ENCODE measurements at regions not wholly inside any gene's neighbourhood (a gene's known extent, or its start where the extent isn't known, plus 50 kb on each side); places are given as distances from the start of the nearest gene placed in this dataset.

- H3K36me3 ChIP-seq (replicated peaks in 1 of 2; ENCODE audit: control insufficient read depth in 1 of 2, insufficient read depth in 2 of 2, low read length in 2 of 2): no peaks in the 10 kb centered on the region
- 31% methylated on average over 3 of the region's 3 CpGs for WGBS (ENCODE audit: low lambda C conversion rate)
- no peak overlapping the region for H3K9ac ChIP-seq (ENCODE audit: insufficient read depth, low read depth, low read length)
- in situ Hi-C loops (cut with HindIII; ENCODE audit: extremely low pct_ligation_motif_present, low pct_unique_long_range_greater_than_20kb) (no loop called here), intact Hi-C loops (cut with micrococcal nuclease; ENCODE audit: unreplicated experiment) (no loop called here)
- BruUV-seq (replicated peaks): no TSS peak
- DNase-seq (ENCODE audit: low spot score) (no peak), ATAC-seq (no peak), FAIRE-seq (no peak)
- no peaks in the 10 kb centered on the region for H3K4me1 ChIP-seq (ENCODE audit: insufficient read depth, low read length)
- no peaks in the 10 kb centered on the region for H3K27me3 ChIP-seq (ENCODE audit: control insufficient read depth in 1 of 2, insufficient read depth in 2 of 2, low read length in 2 of 2)
- H4K20me1 ChIP-seq (ENCODE audit: insufficient read depth, low read length): no peaks in the 10 kb centered on the region
- no peak overlapping the region for H3K4me3 ChIP-seq (replicated peaks in 1 of 3; ENCODE audit: insufficient read depth in 1 of 3, low read depth in 2 of 3, low read length in 3 of 3)
- no peaks in the 10 kb centered on the region for H3K79me2 ChIP-seq (ENCODE audit: insufficient read depth, low read length)
- CTCF ChIA-PET (ENCODE audit: low intra/inter-chr PET ratio, low total read pairs): no interaction called here
- no peak overlapping the region for H3K27ac ChIP-seq (ENCODE audit: extremely low read length, insufficient read depth, low read length)
- no peak overlapping the region for H2AFZ ChIP-seq (ENCODE audit: low read length)
- no peak for TF ChIP-seq CBFB (CRISPR knock-in tag; IDR thresholded peaks at IDR 0.05)
- no peak for TF ChIP-seq ZNF674 (CRISPR knock-in tag; IDR thresholded peaks at IDR 0.05; ENCODE audit: low read depth)
- TF ChIP-seq FOXK1 (CRISPR knock-in tag; IDR thresholded peaks at IDR 0.05; ENCODE audit: borderline replicate concordance, low read depth): no peak
- no peak for TF ChIP-seq DRAP1 (CRISPR knock-in tag; IDR thresholded peaks at IDR 0.05)
- no peak for TF ChIP-seq ZFP82 (CRISPR knock-in tag; IDR thresholded peaks at IDR 0.05; ENCODE audit: borderline replicate concordance)
- no peak for TF ChIP-seq ZNF552 (CRISPR knock-in tag; IDR thresholded peaks at IDR 0.05; ENCODE audit: borderline replicate concordance)
- TF ChIP-seq RARA (CRISPR knock-in tag; IDR thresholded peaks at IDR 0.05): no peak
- TF ChIP-seq CTCF (CRISPR knock-in tag; IDR thresholded peaks at IDR 0.05): no peak
- TF ChIP-seq GZF1 (CRISPR knock-in tag; IDR thresholded peaks at IDR 0.05): no peak
- no peak for TF ChIP-seq ZBED4 (CRISPR knock-in tag; IDR thresholded peaks at IDR 0.05; ENCODE audit: borderline replicate concordance)
- no peak for TF ChIP-seq TFAP4 (IDR thresholded peaks at IDR 0.05; ENCODE audit: borderline replicate concordance, low read depth)
- no peak for TF ChIP-seq MATR3 (CRISPR knock-in tag; IDR thresholded peaks at IDR 0.05)
- TF ChIP-seq NR3C1 (CRISPR knock-in tag; IDR thresholded peaks at IDR 0.05): no peak
- TF ChIP-seq HINFP (CRISPR knock-in tag; IDR thresholded peaks at IDR 0.05; ENCODE audit: low read depth): no peak
- H3K4me2 ChIP-seq (ENCODE audit: low read depth, low read length): no peak overlapping the region
- POLR2A ChIA-PET: no interaction called here
- no peaks in the 10 kb centered on the region for H3K9me3 ChIP-seq (ENCODE audit: low read length)
These were observed 263.8 kb downstream of the KCNE4 start for GRCh38 chr2:223315813-223316212.

Data from HepG2 (cell line).